NB4 (cell line): ENCODE measurements at regions not wholly inside any gene's neighbourhood (a gene's known extent, or its start where the extent isn't known, plus 50 kb on each side); places are given as distances from the start of the nearest gene placed in this dataset.

Experiments used
- DNase-seq: peaks from one replicate; pipeline ENCODE4 v3.0.0; 2010; ENCODE audit warnings: low read depth
- H3K4me3 ChIP-seq: one replicate; pipeline ENCODE4 v1.5.1; 2011; ENCODE audit warnings: mild to moderate bottlenecking, low read depth, low read length, moderate library complexity
- CTCF ChIP-seq: IDR thresholded peaks from one replicate; pipeline ENCODE4 v1.5.1; 2012; ENCODE audit warnings: low read depth, low read length
- MAX ChIP-seq: IDR thresholded peaks from 2 replicates; pipeline ENCODE4 v1.6.1; 2011; ENCODE audit warnings: low read depth, low read length
- MYC ChIP-seq: IDR thresholded peaks from 2 replicates; pipeline ENCODE4 v1.6.1; 2011; ENCODE audit warnings: low read depth, low read length
- POLR2A ChIP-seq: IDR thresholded peaks from 2 replicates; pipeline ENCODE4 v1.6.1; 2011; ENCODE audit warnings: mild to moderate bottlenecking; ENCODE audit not compliant: insufficient read length; ENCODE audit errors: extremely low read depth

GRCh38 chr7:52481571-52481970, 553.9 kb upstream of the POM121L12 start:
- no peak overlapping the region for H3K4me3 ChIP-seq
- no peak for DNase-seq
- TF ChIP-seq CTCF: no peak

- no peak for DNase-seq
- no peak for TF ChIP-seq POLR2A
- no peak for TF ChIP-seq CTCF
- no peak for TF ChIP-seq MAX
- no peak for TF ChIP-seq MYC
- H3K4me3 ChIP-seq: no peak overlapping the region
Observed at GRCh38 chr7:52479990-52480389, 555.4 kb upstream of the POM121L12 start.

- no peak for DNase-seq
- no peak for TF ChIP-seq CTCF
- no peak for TF ChIP-seq MYC
- no peak for TF ChIP-seq POLR2A
- TF ChIP-seq MAX: no peak
- H3K4me3 ChIP-seq: no peak overlapping the region
Observed at GRCh38 chr7:52475001-52475582, 560.3 kb upstream of the POM121L12 start.

GRCh38 chr7:52473756-52474155, 561.7 kb upstream of the POM121L12 start:
- TF ChIP-seq POLR2A (no peak), MAX (no peak), CTCF (no peak), MYC (no peak)
- H3K4me3 ChIP-seq: no peak overlapping the region
- no peak for DNase-seq

GRCh38 chr7:52472006-52472620, 563.3 kb upstream of the POM121L12 start:
- TF ChIP-seq POLR2A (no peak), CTCF (no peak)
- no peak for DNase-seq
- no peak overlapping the region for H3K4me3 ChIP-seq

- no peak overlapping the region for H3K4me3 ChIP-seq
- no peak for DNase-seq
- TF ChIP-seq CTCF: no peak
- no peak for TF ChIP-seq POLR2A
Observed at GRCh38 chr7:52465216-52465615, 570.2 kb upstream of the POM121L12 start.
